ENCODE measurements at regions not wholly inside any gene's neighbourhood (a gene's known extent, or its start where the extent isn't known, plus 50 kb on each side); places are given as distances from the start of the nearest gene placed in this dataset.

DNA sequence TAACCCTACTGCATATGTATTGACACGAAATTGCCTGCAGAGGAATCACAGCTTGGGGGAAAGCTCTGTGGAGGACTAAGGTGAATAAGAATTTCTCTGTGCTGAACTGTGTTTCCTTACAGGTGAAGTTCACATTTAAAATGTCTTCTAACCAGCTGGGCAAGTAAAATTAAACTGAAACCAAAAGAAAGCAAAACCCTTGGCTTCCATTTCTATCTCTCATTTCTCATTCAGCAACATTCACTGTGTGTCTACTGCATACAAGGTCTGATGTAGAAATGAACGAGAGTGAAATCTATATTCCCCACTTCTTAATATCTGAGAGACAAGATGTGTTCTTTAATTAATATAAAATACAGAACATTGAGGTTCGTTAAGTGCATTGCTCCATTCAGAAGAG is 397.3 kb downstream of the SOX11 start:
- ATAC-seq (no peak), DNase-seq (ENCODE audit: low read depth, low spot score) (no peak)
- Histone ChIP-seq H3K27ac (ENCODE audit: low read length) (no peak overlapping the region), H3K36me3 (ENCODE audit: control insufficient read depth, insufficient read depth, low read length) (no peaks in the 10 kb centered on the region), H3K4me1 (ENCODE audit: control insufficient read depth, insufficient read depth, low read length) (no peaks in the 10 kb centered on the region), H3K4me3 (ENCODE audit: low read depth in 2 of 2, low read length in 2 of 2) (no peak overlapping the region), H3K9me3 (ENCODE audit: control insufficient read depth, insufficient read depth, low read depth, low read length) (no peaks in the 10 kb centered on the region), H3K27me3 (ENCODE audit: control insufficient read depth, insufficient read depth, low read length) (no peaks in the 10 kb centered on the region)
- no TSS peak for BruUV-seq (replicated peaks)
- ChIA-PET CTCF (no interaction called here), POLR2A (no interaction called here)
- in situ Hi-C loops (cut with HindIII; ENCODE audit: low pct_unique_long_range_greater_than_20kb, low sequenced_read_pairs): no loop called here
- intact Hi-C loops (cut with micrococcal nuclease; ENCODE audit: unreplicated experiment): no loop called here
- TF ChIP-seq, protein P1, sequence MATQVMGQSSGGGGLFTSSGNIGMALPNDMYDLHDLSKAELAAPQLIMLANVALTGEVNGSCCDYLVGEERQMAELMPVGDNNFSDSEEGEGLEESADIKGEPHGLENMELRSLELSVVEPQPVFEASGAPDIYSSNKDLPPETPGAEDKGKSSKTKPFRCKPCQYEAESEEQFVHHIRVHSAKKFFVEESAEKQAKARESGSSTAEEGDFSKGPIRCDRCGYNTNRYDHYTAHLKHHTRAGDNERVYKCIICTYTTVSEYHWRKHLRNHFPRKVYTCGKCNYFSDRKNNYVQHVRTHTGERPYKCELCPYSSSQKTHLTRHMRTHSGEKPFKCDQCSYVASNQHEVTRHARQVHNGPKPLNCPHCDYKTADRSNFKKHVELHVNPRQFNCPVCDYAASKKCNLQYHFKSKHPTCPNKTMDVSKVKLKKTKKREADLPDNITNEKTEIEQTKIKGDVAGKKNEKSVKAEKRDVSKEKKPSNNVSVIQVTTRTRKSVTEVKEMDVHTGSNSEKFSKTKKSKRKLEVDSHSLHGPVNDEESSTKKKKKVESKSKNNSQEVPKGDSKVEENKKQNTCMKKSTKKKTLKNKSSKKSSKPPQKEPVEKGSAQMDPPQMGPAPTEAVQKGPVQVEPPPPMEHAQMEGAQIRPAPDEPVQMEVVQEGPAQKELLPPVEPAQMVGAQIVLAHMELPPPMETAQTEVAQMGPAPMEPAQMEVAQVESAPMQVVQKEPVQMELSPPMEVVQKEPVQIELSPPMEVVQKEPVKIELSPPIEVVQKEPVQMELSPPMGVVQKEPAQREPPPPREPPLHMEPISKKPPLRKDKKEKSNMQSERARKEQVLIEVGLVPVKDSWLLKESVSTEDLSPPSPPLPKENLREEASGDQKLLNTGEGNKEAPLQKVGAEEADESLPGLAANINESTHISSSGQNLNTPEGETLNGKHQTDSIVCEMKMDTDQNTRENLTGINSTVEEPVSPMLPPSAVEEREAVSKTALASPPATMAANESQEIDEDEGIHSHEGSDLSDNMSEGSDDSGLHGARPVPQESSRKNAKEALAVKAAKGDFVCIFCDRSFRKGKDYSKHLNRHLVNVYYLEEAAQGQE (IDR thresholded peaks at IDR 0.05; ENCODE audit: insufficient read depth in 1 of 2, low read depth in 2 of 2, low read length in 1 of 2): no peak
- TF ChIP-seq POLR2AphosphoS5 (IDR thresholded peaks at IDR 0.05; ENCODE audit: low read depth, low read length): no peak
- TF ChIP-seq TCF7L2 (IDR thresholded peaks at IDR 0.05; ENCODE audit: low read depth, low read length): no peak
- TF ChIP-seq SIN3A (IDR thresholded peaks at IDR 0.05; ENCODE audit: borderline replicate concordance, insufficient read depth, low read depth, low read length): no peak
- TF ChIP-seq, protein P2, sequence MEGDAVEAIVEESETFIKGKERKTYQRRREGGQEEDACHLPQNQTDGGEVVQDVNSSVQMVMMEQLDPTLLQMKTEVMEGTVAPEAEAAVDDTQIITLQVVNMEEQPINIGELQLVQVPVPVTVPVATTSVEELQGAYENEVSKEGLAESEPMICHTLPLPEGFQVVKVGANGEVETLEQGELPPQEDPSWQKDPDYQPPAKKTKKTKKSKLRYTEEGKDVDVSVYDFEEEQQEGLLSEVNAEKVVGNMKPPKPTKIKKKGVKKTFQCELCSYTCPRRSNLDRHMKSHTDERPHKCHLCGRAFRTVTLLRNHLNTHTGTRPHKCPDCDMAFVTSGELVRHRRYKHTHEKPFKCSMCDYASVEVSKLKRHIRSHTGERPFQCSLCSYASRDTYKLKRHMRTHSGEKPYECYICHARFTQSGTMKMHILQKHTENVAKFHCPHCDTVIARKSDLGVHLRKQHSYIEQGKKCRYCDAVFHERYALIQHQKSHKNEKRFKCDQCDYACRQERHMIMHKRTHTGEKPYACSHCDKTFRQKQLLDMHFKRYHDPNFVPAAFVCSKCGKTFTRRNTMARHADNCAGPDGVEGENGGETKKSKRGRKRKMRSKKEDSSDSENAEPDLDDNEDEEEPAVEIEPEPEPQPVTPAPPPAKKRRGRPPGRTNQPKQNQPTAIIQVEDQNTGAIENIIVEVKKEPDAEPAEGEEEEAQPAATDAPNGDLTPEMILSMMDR (IDR thresholded peaks at IDR 0.05): no peak

DNA sequence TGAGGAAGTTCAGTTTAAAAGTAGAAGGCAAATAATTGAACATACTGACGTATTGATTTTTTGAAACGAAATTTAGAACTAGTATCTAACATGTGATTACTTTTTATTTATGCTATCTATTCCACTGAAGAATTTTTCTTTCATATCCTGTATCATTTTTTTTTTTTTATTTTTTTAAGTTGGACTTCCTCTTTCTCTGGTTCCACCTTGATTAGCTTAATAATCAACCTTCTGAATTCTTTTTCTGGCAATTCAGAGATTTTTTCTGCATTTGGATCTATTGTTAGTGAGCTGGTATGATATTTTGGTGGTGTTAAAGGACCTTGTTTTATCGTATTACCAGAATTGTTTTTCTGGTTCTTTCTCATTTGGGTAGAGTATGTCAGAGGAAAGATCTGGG is 411.2 kb downstream of the SOX11 start:
- Histone ChIP-seq H3K4me3 (ENCODE audit: low read depth in 2 of 2, low read length in 2 of 2) (no peak overlapping the region), H3K36me3 (ENCODE audit: control insufficient read depth, insufficient read depth, low read length) (no peaks in the 10 kb centered on the region), H3K9me3 (ENCODE audit: control insufficient read depth, insufficient read depth, low read depth, low read length) (no peaks in the 10 kb centered on the region), H3K4me1 (ENCODE audit: control insufficient read depth, insufficient read depth, low read length) (no peaks in the 10 kb centered on the region), H3K27ac (ENCODE audit: low read length) (no peak overlapping the region), H3K27me3 (ENCODE audit: control insufficient read depth, insufficient read depth, low read length) (no peaks in the 10 kb centered on the region)
- DNase-seq (ENCODE audit: low read depth, low spot score): no peak
- ChIA-PET CTCF (no interaction called here), POLR2A (no interaction called here)
- no TSS peak for BruUV-seq (replicated peaks)
- no peak for ATAC-seq
- intact Hi-C loops (cut with micrococcal nuclease; ENCODE audit: unreplicated experiment): no loop called here
- in situ Hi-C loops (cut with HindIII; ENCODE audit: low pct_unique_long_range_greater_than_20kb, low sequenced_read_pairs): no loop called here
- TF ChIP-seq, protein P1 (IDR thresholded peaks at IDR 0.05; ENCODE audit: insufficient read depth in 1 of 2, low read depth in 2 of 2, low read length in 1 of 2): no peak
- TF ChIP-seq, protein P2 (IDR thresholded peaks at IDR 0.05): no peak
- TF ChIP-seq POLR2AphosphoS5 (IDR thresholded peaks at IDR 0.05; ENCODE audit: low read depth, low read length): no peak
- TF ChIP-seq SIN3A (IDR thresholded peaks at IDR 0.05; ENCODE audit: borderline replicate concordance, insufficient read depth, low read depth, low read length): no peak
- TF ChIP-seq TCF7L2 (IDR thresholded peaks at IDR 0.05; ENCODE audit: low read depth, low read length): no peak
